Ishikawa (cell line): ENCODE measurements at regions not wholly inside any gene's neighbourhood (a gene's known extent, or its start where the extent isn't known, plus 50 kb on each side); places are given as distances from the start of the nearest gene placed in this dataset.

Experiments
- CEBPB ChIP-seq: IDR thresholded peaks from 2 replicates; pipeline ENCODE4 v1.6.1; 2012
- CREB1 ChIP-seq: IDR thresholded peaks from 2 replicates; pipeline ENCODE4 v1.6.1; 2012; ENCODE audit warnings: low read depth
- EGR1 ChIP-seq: IDR thresholded peaks from 2 replicates; pipeline ENCODE4 v1.6.1; 2012
- EP300 ChIP-seq: IDR thresholded peaks from 2 replicates; pipeline ENCODE4 v1.6.1; 2012; ENCODE audit warnings: borderline replicate concordance
- FOXM1 ChIP-seq: IDR thresholded peaks from 2 replicates; pipeline ENCODE4 v1.6.1; 2012; ENCODE audit warnings: low read depth, borderline replicate concordance
- NFIC ChIP-seq: IDR thresholded peaks from 2 replicates; pipeline ENCODE4 v1.6.1; 2012
- RAD21 ChIP-seq: IDR thresholded peaks from 2 replicates; pipeline ENCODE4 v1.6.1; 2012; ENCODE audit warnings: low read depth
- TAF1 ChIP-seq: IDR thresholded peaks from 2 replicates; pipeline ENCODE4 v1.6.1; 2012; ENCODE audit warnings: low read depth, mild to moderate bottlenecking
- TCF12 ChIP-seq: IDR thresholded peaks from 2 replicates; pipeline ENCODE4 v1.6.1; 2012; ENCODE audit warnings: low read depth
- TEAD4 ChIP-seq: IDR thresholded peaks from 2 replicates; pipeline ENCODE4 v1.6.1; 2012
- YY1 ChIP-seq: IDR thresholded peaks from 2 replicates; pipeline ENCODE4 v1.6.1; 2012; ENCODE audit warnings: low read depth
- ZBTB7A ChIP-seq: IDR thresholded peaks from 2 replicates; pipeline ENCODE4 v1.6.1; 2012; ENCODE audit warnings: low read depth
- TF ChIP-seq, protein P1 (sequence below): IDR thresholded peaks from 2 replicates; pipeline ENCODE4 v1.6.1; 2012
- TF ChIP-seq, protein P2 (sequence below): IDR thresholded peaks from 2 replicates; pipeline ENCODE4 v1.6.1; 2012; ENCODE audit warnings: low read depth, mild to moderate bottlenecking
- TF ChIP-seq, protein P3 (sequence below): IDR thresholded peaks from 2 replicates; pipeline ENCODE4 v1.6.1; 2012

DNA sequence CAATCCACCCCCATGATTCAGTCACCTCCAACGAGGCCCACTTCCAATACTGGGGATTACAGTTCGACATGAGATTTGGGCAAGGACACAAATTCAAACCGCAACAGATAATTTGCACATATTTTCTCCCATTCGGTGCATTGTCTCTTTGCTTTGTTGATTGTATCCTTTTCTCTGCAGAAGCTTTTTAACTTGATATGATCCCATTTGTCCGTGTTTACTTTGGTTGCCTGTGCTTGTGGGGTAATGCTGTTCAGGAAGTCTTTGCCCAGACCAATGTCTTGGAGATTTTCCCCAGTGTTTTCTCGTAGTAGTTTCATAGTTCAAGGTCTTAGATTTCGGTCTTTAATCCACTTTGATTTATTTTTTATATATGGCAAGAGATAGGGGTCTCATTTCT lies 330.8 kb upstream of the SPRY2 start:
- TF ChIP-seq EP300 (no peak), YY1 (no peak), NFIC (no peak), RAD21 (no peak), TCF12 (no peak), CREB1 (no peak), FOXM1 (no peak), CEBPB (no peak), ZBTB7A (no peak), TEAD4 (no peak), EGR1 (no peak), TAF1 (no peak)
- TF ChIP-seq, protein P1, sequence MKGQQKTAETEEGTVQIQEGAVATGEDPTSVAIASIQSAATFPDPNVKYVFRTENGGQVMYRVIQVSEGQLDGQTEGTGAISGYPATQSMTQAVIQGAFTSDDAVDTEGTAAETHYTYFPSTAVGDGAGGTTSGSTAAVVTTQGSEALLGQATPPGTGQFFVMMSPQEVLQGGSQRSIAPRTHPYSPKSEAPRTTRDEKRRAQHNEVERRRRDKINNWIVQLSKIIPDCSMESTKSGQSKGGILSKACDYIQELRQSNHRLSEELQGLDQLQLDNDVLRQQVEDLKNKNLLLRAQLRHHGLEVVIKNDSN, result no peak
- TF ChIP-seq, protein P2, sequence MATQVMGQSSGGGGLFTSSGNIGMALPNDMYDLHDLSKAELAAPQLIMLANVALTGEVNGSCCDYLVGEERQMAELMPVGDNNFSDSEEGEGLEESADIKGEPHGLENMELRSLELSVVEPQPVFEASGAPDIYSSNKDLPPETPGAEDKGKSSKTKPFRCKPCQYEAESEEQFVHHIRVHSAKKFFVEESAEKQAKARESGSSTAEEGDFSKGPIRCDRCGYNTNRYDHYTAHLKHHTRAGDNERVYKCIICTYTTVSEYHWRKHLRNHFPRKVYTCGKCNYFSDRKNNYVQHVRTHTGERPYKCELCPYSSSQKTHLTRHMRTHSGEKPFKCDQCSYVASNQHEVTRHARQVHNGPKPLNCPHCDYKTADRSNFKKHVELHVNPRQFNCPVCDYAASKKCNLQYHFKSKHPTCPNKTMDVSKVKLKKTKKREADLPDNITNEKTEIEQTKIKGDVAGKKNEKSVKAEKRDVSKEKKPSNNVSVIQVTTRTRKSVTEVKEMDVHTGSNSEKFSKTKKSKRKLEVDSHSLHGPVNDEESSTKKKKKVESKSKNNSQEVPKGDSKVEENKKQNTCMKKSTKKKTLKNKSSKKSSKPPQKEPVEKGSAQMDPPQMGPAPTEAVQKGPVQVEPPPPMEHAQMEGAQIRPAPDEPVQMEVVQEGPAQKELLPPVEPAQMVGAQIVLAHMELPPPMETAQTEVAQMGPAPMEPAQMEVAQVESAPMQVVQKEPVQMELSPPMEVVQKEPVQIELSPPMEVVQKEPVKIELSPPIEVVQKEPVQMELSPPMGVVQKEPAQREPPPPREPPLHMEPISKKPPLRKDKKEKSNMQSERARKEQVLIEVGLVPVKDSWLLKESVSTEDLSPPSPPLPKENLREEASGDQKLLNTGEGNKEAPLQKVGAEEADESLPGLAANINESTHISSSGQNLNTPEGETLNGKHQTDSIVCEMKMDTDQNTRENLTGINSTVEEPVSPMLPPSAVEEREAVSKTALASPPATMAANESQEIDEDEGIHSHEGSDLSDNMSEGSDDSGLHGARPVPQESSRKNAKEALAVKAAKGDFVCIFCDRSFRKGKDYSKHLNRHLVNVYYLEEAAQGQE, result no peak
- TF ChIP-seq, protein P3, sequence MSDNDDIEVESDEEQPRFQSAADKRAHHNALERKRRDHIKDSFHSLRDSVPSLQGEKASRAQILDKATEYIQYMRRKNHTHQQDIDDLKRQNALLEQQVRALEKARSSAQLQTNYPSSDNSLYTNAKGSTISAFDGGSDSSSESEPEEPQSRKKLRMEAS, result no peak

DNA sequence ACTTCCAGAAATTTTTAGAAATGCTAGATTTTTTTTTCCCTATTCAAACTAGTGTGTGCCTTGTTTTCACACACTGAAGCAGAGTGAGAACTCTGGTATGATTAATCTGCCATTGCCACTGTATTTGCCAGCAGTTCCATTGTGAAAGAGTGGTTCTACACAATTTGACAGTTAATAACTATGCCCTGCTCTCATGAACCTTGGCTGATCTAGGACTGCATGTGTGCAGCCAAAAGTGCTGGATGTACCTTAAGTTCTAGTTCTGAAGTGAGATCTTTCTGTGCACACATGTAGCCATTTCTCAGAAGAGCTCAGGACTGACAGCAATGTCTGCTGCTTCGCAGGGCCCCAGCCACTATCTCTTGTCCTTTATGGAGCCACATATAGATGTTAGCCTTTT lies 328.2 kb upstream of the SPRY2 start:
- TF ChIP-seq EP300 (no peak), TCF12 (no peak), CEBPB (no peak), TEAD4 (no peak), CREB1 (no peak), FOXM1 (no peak), EGR1 (no peak), TAF1 (no peak), YY1 (no peak), ZBTB7A (no peak), NFIC (no peak)
- TF ChIP-seq, protein P2, result no peak
- TF ChIP-seq, protein P3, result no peak

DNA sequence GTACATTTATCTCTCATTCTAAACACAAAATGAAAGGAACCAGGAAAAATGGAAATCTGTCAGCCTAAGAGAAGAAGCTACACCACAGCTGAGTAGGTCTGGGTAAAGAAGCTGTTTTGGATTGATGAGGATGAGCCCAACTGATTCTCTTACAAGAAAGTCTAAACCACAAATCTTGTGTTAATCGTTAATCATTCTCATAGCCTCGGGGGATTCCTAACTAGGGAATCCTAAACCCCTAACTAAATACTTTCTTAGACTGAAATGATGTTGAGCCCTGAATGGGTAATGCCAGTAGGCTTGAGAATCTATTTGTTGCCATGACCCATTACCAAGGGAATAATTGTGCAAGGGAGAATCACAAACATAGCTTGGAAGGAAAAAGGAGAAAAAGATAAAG lies 327.5 kb upstream of the SPRY2 start:
- TF ChIP-seq RAD21, result no peak

DNA sequence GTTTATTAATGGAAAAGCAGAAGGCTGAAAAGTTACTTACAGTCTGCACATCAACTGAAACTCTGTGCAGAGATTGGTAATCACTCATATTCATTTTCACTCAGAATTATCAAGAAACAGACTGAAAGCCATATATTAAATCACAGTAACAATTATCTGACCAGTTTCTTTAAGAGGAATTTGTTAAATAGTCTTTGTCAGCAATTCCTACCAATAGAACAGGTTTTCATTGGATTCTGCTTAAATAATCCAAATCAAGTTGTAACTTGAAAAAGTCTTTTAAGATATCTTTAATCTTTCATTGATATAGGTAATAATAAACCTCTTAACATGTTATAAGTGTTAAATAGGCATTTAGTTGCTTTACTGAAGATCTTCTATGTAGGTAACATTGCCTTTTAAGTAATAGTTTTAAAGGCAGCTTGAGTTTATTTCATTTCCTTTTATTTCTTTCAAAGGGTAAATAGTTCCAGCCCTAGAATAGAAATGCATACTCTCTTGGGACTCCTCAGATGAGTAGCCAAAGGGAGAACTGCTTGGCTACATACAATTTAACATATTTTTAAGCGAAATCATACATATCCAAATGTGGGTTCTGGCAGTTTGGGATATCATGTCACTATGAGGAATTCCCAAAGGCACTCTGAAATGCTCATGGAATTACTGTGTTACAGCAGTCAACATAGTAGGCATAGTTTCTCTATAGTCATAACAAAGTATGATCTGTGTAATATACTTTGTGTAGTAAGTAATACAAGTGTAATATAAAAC lies 326.0 kb upstream of the SPRY2 start:
- TF ChIP-seq, protein P2, result no peak
- TF ChIP-seq ZBTB7A, result no peak
- TF ChIP-seq TAF1, result no peak
- no peak for TF ChIP-seq TEAD4
- TF ChIP-seq TCF12, result no peak
- TF ChIP-seq, protein P1, result no peak
- TF ChIP-seq RAD21, result no peak
- TF ChIP-seq YY1, result no peak
- no peak for TF ChIP-seq CREB1
